ENCODE measurements at regions not wholly inside any gene's neighbourhood (a gene's known extent, or its start where the extent isn't known, plus 50 kb on each side); places are given as distances from the start of the nearest gene placed in this dataset.

- no peak for TF ChIP-seq POLR2AphosphoS5 (IDR thresholded peaks at IDR 0.05; ENCODE audit: low read depth)
- TF ChIP-seq, protein P1, sequence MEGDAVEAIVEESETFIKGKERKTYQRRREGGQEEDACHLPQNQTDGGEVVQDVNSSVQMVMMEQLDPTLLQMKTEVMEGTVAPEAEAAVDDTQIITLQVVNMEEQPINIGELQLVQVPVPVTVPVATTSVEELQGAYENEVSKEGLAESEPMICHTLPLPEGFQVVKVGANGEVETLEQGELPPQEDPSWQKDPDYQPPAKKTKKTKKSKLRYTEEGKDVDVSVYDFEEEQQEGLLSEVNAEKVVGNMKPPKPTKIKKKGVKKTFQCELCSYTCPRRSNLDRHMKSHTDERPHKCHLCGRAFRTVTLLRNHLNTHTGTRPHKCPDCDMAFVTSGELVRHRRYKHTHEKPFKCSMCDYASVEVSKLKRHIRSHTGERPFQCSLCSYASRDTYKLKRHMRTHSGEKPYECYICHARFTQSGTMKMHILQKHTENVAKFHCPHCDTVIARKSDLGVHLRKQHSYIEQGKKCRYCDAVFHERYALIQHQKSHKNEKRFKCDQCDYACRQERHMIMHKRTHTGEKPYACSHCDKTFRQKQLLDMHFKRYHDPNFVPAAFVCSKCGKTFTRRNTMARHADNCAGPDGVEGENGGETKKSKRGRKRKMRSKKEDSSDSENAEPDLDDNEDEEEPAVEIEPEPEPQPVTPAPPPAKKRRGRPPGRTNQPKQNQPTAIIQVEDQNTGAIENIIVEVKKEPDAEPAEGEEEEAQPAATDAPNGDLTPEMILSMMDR (IDR thresholded peaks at IDR 0.05; ENCODE audit: insufficient read depth, low read length) = no peak
Measured at GRCh38 chr10:3248526-3249306, 76.1 kb upstream of the PITRM1 start.
